ENCODE measurements at regions not wholly inside any gene's neighbourhood (a gene's known extent, or its start where the extent isn't known, plus 50 kb on each side); places are given as distances from the start of the nearest gene placed in this dataset.

DNA sequence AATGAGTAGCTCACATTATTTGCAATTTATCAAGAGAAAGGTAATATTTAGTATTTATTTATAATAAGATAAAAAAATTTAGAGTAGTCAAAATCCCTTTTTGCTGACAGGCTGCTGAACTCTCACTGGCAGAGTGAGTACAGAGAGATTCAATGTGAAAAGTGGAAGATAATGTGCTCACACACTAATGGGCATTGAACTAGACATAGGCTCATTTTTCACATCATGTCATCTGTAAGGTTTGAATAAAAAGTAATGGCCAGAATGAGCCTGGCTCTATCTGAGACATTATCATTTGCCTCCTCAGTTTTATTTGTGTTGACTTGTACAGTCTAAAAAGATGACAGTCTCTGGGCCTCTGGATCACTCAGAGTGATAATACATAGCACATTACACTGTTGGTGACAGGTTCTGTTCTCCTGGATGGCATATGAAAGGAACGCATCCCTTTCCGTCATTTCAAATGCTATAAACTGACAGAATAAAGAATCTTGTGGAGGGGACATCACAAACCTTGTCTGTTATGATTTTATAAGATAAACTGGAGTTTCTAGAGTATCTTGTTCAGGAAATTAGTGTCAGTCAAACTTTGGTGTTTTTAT lies 812.9 kb downstream of the NR4A2 start:
- no peak overlapping the region for H3K9ac ChIP-seq (ENCODE audit: extremely low read depth, insufficient read length, low read length)
- H4K20me1 ChIP-seq (ENCODE audit: control insufficient read depth, insufficient read depth, insufficient read length), result no peaks in the 10 kb centered on the region
- no peaks in the 10 kb centered on the region for H3K4me1 Mint-ChIP-seq

More for the DNA sequence above, 812.9 kb downstream of the NR4A2 start:
- no peaks in the 10 kb centered on the region for H3K27me3 ChIP-seq (ENCODE audit: insufficient read depth, low read length)
- Mint-ChIP-seq H3K36me3 (ENCODE audit: insufficient read depth in 1 of 3, low read depth in 3 of 3) (no peaks in the 10 kb centered on the region), H3K9me3 (no peaks in the 10 kb centered on the region), H3K27me3 (ENCODE audit: low read depth) (no peaks in the 10 kb centered on the region), H3K27ac (no peak overlapping the region), H3K4me3 (no peak overlapping the region)
- H2BK120ac ChIP-seq (ENCODE audit: low read depth, low read length, poor library complexity, severe bottlenecking), result no peak overlapping the region
- TF ChIP-seq, protein P1, sequence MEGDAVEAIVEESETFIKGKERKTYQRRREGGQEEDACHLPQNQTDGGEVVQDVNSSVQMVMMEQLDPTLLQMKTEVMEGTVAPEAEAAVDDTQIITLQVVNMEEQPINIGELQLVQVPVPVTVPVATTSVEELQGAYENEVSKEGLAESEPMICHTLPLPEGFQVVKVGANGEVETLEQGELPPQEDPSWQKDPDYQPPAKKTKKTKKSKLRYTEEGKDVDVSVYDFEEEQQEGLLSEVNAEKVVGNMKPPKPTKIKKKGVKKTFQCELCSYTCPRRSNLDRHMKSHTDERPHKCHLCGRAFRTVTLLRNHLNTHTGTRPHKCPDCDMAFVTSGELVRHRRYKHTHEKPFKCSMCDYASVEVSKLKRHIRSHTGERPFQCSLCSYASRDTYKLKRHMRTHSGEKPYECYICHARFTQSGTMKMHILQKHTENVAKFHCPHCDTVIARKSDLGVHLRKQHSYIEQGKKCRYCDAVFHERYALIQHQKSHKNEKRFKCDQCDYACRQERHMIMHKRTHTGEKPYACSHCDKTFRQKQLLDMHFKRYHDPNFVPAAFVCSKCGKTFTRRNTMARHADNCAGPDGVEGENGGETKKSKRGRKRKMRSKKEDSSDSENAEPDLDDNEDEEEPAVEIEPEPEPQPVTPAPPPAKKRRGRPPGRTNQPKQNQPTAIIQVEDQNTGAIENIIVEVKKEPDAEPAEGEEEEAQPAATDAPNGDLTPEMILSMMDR (conservative IDR thresholded peaks at IDR 0.05), result no peak
- no peak overlapping the region for H4K91ac ChIP-seq (ENCODE audit: insufficient read length, low read depth, low read length)
- no peak overlapping the region for H3K27ac ChIP-seq (ENCODE audit: insufficient read length, low read depth, low read length)
- H2AFZ ChIP-seq (ENCODE audit: low read length), result no peak overlapping the region
- H2BK20ac ChIP-seq (ENCODE audit: low read depth, low read length, poor library complexity, severe bottlenecking), result no peak overlapping the region
- no peaks in the 10 kb centered on the region for H3K23me2 ChIP-seq (ENCODE audit: insufficient read length, low read depth, low read length, poor library complexity, severe bottlenecking)
- H3K14ac ChIP-seq (ENCODE audit: insufficient read depth, low read length), result no peak overlapping the region
- no peak overlapping the region for H3K18ac ChIP-seq (ENCODE audit: insufficient read length, low read depth, low read length)
- no peak overlapping the region for H2BK15ac ChIP-seq (ENCODE audit: low read depth, low read length)
- WGBS (ENCODE audit: extremely low coverage, insufficient read length, low lambda C conversion rate), result no CpG with 5 or more reads among the region's 2 CpGs
- no peak overlapping the region for H4K8ac ChIP-seq (replicated peaks; ENCODE audit: insufficient read length, low read depth, low read length)
- no peak overlapping the region for H2BK12ac ChIP-seq (ENCODE audit: insufficient read length, low read depth, low read length)
- H3K4me1 ChIP-seq (ENCODE audit: insufficient read depth, low read length), result no peaks in the 10 kb centered on the region
- no peak overlapping the region for H4K5ac ChIP-seq (ENCODE audit: insufficient read length, low read depth, low read length)
- H3K56ac ChIP-seq (ENCODE audit: insufficient read length, low read depth, low read length), result no peak overlapping the region
- no peak overlapping the region for H2BK5ac ChIP-seq (ENCODE audit: insufficient read length, low read length)
- no peaks in the 10 kb centered on the region for H3K79me2 ChIP-seq (ENCODE audit: insufficient read depth, low read length)
- no peak overlapping the region for H3T11ph ChIP-seq (ENCODE audit: low read length)
- H3K4me2 ChIP-seq (ENCODE audit: insufficient read depth, insufficient read length, low read length), result no peak overlapping the region
- H3K79me1 ChIP-seq (ENCODE audit: insufficient read depth, low read depth, low read length, poor library complexity, severe bottlenecking), result no peaks in the 10 kb centered on the region
- H2AK5ac ChIP-seq (ENCODE audit: insufficient read length, low read length), result no peak overlapping the region
- no peak overlapping the region for H3K23ac ChIP-seq (ENCODE audit: insufficient read length, low read depth, low read length)
- DNase-seq, result no peak
- no peak overlapping the region for H3K4ac ChIP-seq (ENCODE audit: low read depth, low read length)
- H3K9me3 ChIP-seq (ENCODE audit: control insufficient read depth, low read depth, low read length), result no peaks in the 10 kb centered on the region

Measured in H9 (cell line).